H9 (cell line): ENCODE measurements at regions not wholly inside any gene's neighbourhood (a gene's known extent, or its start where the extent isn't known, plus 50 kb on each side); places are given as distances from the start of the nearest gene placed in this dataset.

ENCODE experiments used
- DNase-seq: peaks from one replicate; pipeline ENCODE4 v3.0.0-alpha.2; 2017
- H2AFZ ChIP-seq: one replicate; pipeline ENCODE4 v1.6.1; 2013; ENCODE audit warnings: mild to moderate bottlenecking, low read length, control low read depth, moderate library complexity
- H2AK5ac ChIP-seq: 2 replicates; pipeline ENCODE4 v1.6.1; 2013; ENCODE audit warnings: low read length, control low read depth, mixed read lengths; ENCODE audit not compliant: insufficient read length
- H2BK120ac ChIP-seq: one replicate; pipeline ENCODE4 v1.6.1; 2013; ENCODE audit warnings: low read depth, mild to moderate bottlenecking, low read length, control low read depth, inconsistent platforms; ENCODE audit not compliant: poor library complexity, severe bottlenecking
- H2BK12ac ChIP-seq: 2 replicates; pipeline ENCODE4 v1.6.1; 2013; ENCODE audit warnings: low read length, control low read depth, mixed read lengths, low read depth; ENCODE audit not compliant: insufficient read length
- H2BK15ac ChIP-seq: 2 replicates; pipeline ENCODE4 v1.6.1; 2013; ENCODE audit warnings: low read depth, low read length, control low read depth
- H2BK20ac ChIP-seq: one replicate; pipeline ENCODE4 v1.6.1; 2013; ENCODE audit warnings: low read depth, mild to moderate bottlenecking, low read length, control low read depth, inconsistent platforms; ENCODE audit not compliant: poor library complexity, severe bottlenecking
- H2BK5ac ChIP-seq: 2 replicates; pipeline ENCODE4 v1.6.1; 2013; ENCODE audit warnings: low read length, control low read depth, mixed read lengths; ENCODE audit not compliant: insufficient read length
- H3K14ac ChIP-seq: 2 replicates; pipeline ENCODE4 v1.6.1; 2013; ENCODE audit warnings: low read length, control low read depth; ENCODE audit not compliant: insufficient read depth
- H3K18ac ChIP-seq: 2 replicates; pipeline ENCODE4 v1.6.1; 2013; ENCODE audit warnings: low read depth, mild to moderate bottlenecking, mixed read lengths, low read length, control low read depth; ENCODE audit not compliant: insufficient read length
- H3K23ac ChIP-seq: 2 replicates; pipeline ENCODE4 v1.6.1; 2013; ENCODE audit warnings: low read length, control low read depth, mixed read lengths, low read depth; ENCODE audit not compliant: insufficient read length
- H3K23me2 ChIP-seq: 2 replicates; pipeline ENCODE4 v1.6.1; 2013; ENCODE audit warnings: low read depth, mild to moderate bottlenecking, mixed read lengths, low read length, control low read depth; ENCODE audit not compliant: insufficient read length, poor library complexity, severe bottlenecking
- H3K27ac ChIP-seq: 2 replicates; pipeline ENCODE4 v1.5.1; 2013; ENCODE audit warnings: low read length, control low read depth, mixed read lengths, low read depth; ENCODE audit not compliant: insufficient read length
- H3K27me3 ChIP-seq: 2 replicates; pipeline ENCODE4 v1.6.1; 2013; ENCODE audit warnings: low read length, control low read depth, inconsistent platforms; ENCODE audit not compliant: insufficient read depth
- H3K4ac ChIP-seq: 2 replicates; pipeline ENCODE4 v1.6.1; 2013; ENCODE audit warnings: low read depth, mild to moderate bottlenecking, control low read depth, inconsistent platforms, low read length, moderate library complexity
- H3K4me1 ChIP-seq: 2 replicates; pipeline ENCODE4 v1.6.1; 2013; ENCODE audit warnings: low read length, control low read depth, inconsistent platforms; ENCODE audit not compliant: insufficient read depth
- H3K4me2 ChIP-seq: 2 replicates; pipeline ENCODE4 v1.6.1; 2013; ENCODE audit warnings: low read length, control low read depth, mixed read lengths; ENCODE audit not compliant: insufficient read length, insufficient read depth
- H3K56ac ChIP-seq: 2 replicates; pipeline ENCODE4 v1.6.1; 2013; ENCODE audit warnings: low read depth, mild to moderate bottlenecking, mixed read lengths, low read length, control low read depth; ENCODE audit not compliant: insufficient read length
- H3K79me1 ChIP-seq: 2 replicates; pipeline ENCODE4 v1.6.1; 2013; ENCODE audit warnings: low read depth, mild to moderate bottlenecking, moderate library complexity, low read length, control low read depth, inconsistent platforms; ENCODE audit not compliant: insufficient read depth, poor library complexity, severe bottlenecking
- H3K79me2 ChIP-seq: 2 replicates; pipeline ENCODE4 v1.6.1; 2013; ENCODE audit warnings: low read length, control low read depth, inconsistent platforms; ENCODE audit not compliant: insufficient read depth
- H3K9ac ChIP-seq: 2 replicates; pipeline ENCODE4 v1.6.1; 2013; ENCODE audit warnings: low read length, control low read depth, mixed read lengths; ENCODE audit not compliant: insufficient read length; ENCODE audit errors: extremely low read depth
- H3K9me3 ChIP-seq: one replicate; pipeline ENCODE4 v1.6.1; 2013; ENCODE audit warnings: low read depth, low read length, inconsistent platforms; ENCODE audit not compliant: control insufficient read depth
- H3T11ph ChIP-seq: one replicate; pipeline ENCODE4 v1.6.1; 2013; ENCODE audit warnings: mild to moderate bottlenecking, low read length, control low read depth, inconsistent platforms
- H4K20me1 ChIP-seq: one replicate; pipeline ENCODE4 v1.6.1; 2013; ENCODE audit not compliant: control insufficient read depth, insufficient read length, insufficient read depth
- H4K5ac ChIP-seq: 2 replicates; pipeline ENCODE4 v1.6.1; 2013; ENCODE audit warnings: low read depth, mild to moderate bottlenecking, mixed read lengths, low read length, control low read depth; ENCODE audit not compliant: insufficient read length
- H4K8ac ChIP-seq: replicated peaks from 2 replicates; pipeline ENCODE4 v1.6.1; 2013; ENCODE audit warnings: low read length, control low read depth, mixed read lengths, low read depth; ENCODE audit not compliant: insufficient read length
- H4K91ac ChIP-seq: 2 replicates; pipeline ENCODE4 v1.6.1; 2013; ENCODE audit warnings: low read depth, mild to moderate bottlenecking, moderate library complexity, mixed read lengths, low read length, control low read depth; ENCODE audit not compliant: insufficient read length
- H3K27ac Mint-ChIP-seq, 3 experiments: 2 replicates in 2 of 3; 3 replicates in 1 of 3; pipeline ENCODE4 v1.8.0; 2020 to 2021; ENCODE audit warnings: mixed read lengths in 3 of 3, mild to moderate bottlenecking in 1 of 3, moderate library complexity in 1 of 3
- H3K27me3 Mint-ChIP-seq: 2 replicates; pipeline ENCODE4 v1.8.0; 2021; ENCODE audit warnings: low read depth, mild to moderate bottlenecking, moderate library complexity, mixed read lengths
- H3K36me3 Mint-ChIP-seq, 3 experiments: 2 replicates in 2 of 3; 3 replicates in 1 of 3; pipeline ENCODE4 v1.8.0; 2020 to 2021; ENCODE audit warnings: low read depth in 3 of 3, mixed read lengths in 3 of 3; ENCODE audit not compliant: insufficient read depth in 1 of 3
- H3K4me1 Mint-ChIP-seq, 2 experiments: 2 replicates each; pipeline ENCODE4 v1.8.0; 2020; ENCODE audit warnings: mixed read lengths in 2 of 2
- H3K4me3 Mint-ChIP-seq, 2 experiments: 2 replicates in 1 of 2; 3 replicates in 1 of 2; pipeline ENCODE4 v1.8.0; 2020 to 2021; ENCODE audit warnings: mild to moderate bottlenecking in 2 of 2, mixed read lengths in 2 of 2, moderate library complexity in 1 of 2
- H3K9me3 Mint-ChIP-seq, 2 experiments: 2 replicates in 1 of 2; 3 replicates in 1 of 2; pipeline ENCODE4 v1.8.0; 2020; ENCODE audit warnings: mild to moderate bottlenecking in 2 of 2, mixed read lengths in 2 of 2, moderate library complexity in 1 of 2
- CTCF ChIP-seq: fragments of 200-600 bp; sonication (generic); conservative IDR thresholded peaks from 3 replicates; pipeline ENCODE4 v1.8.0; 2021; ENCODE audit warnings: antibody characterized with exemption, mild to moderate bottlenecking
- WGBS: extraction: QIAGEN DNeasy Blood & Tissue Kit; methylation state at CpG from one replicate; pipeline ENCODE4 v1.1.7; 2013; ENCODE audit warnings: missing lambda C conversion rate, low lambda C conversion rate, mixed read lengths; ENCODE audit not compliant: insufficient read length; ENCODE audit errors: extremely low coverage; 5-methylcytosine and 5-hydroxymethylcytosine counted together

- H3K27ac Mint-ChIP-seq = no peak overlapping the region
- H4K20me1 ChIP-seq = no peaks in the 10 kb centered on the region
- H3K4me1 ChIP-seq = no peaks in the 10 kb centered on the region
- no peak overlapping the region for H3K56ac ChIP-seq
- no peak overlapping the region for H2BK12ac ChIP-seq
- no peak overlapping the region for H3K9ac ChIP-seq
- no peak overlapping the region for H2AK5ac ChIP-seq
- no peak overlapping the region for H3K4me3 Mint-ChIP-seq
- no peak overlapping the region for H4K8ac ChIP-seq
- H3K36me3 Mint-ChIP-seq = no peaks in the 10 kb centered on the region; a peak in 1 of 7 replicates
- no peak overlapping the region for H3K14ac ChIP-seq
- no peaks in the 10 kb centered on the region for H3K79me2 ChIP-seq
- WGBS = no CpG with 5 or more reads among the region's 2 CpGs
- no peak overlapping the region for H2BK120ac ChIP-seq
- no peaks in the 10 kb centered on the region for H3K27me3 ChIP-seq
- H4K91ac ChIP-seq = no peak overlapping the region
- no peaks in the 10 kb centered on the region for H3K79me1 ChIP-seq
- H3K27ac ChIP-seq = no peak overlapping the region
- DNase-seq = no peak
- H3K18ac ChIP-seq = no peak overlapping the region
- no peak overlapping the region for H2BK15ac ChIP-seq
- no peak overlapping the region for H3K23ac ChIP-seq
- H2BK20ac ChIP-seq = no peak overlapping the region
- H3K4ac ChIP-seq = no peak overlapping the region
- H3K9me3 Mint-ChIP-seq = peaks cover 0 to under 1% of the 10 kb centered on the region in 2 experiments; a peak in 2 of 5 replicates
- H4K5ac ChIP-seq = no peak overlapping the region
- H3K23me2 ChIP-seq = no peaks in the 10 kb centered on the region
- TF ChIP-seq CTCF = no peak
- H3K27me3 Mint-ChIP-seq = peaks cover 15% of the 10 kb centered on the region
- H3T11ph ChIP-seq = no peak overlapping the region
- H2AFZ ChIP-seq = no peak overlapping the region
- peaks cover 1% of the 10 kb centered on the region in 2 experiments; a peak in 3 of 4 replicates for H3K4me1 Mint-ChIP-seq
- no peaks in the 10 kb centered on the region for H3K9me3 ChIP-seq
- no peak overlapping the region for H3K4me2 ChIP-seq
- H2BK5ac ChIP-seq = no peak overlapping the region
Observed at GRCh38 chr10:44322137-44322536, 62.8 kb downstream of the CXCL12 start.
